GM21390 (cell line): ENCODE measurements at regions not wholly inside any gene's neighbourhood (a gene's known extent, or its start where the extent isn't known, plus 50 kb on each side); places are given as distances from the start of the nearest gene placed in this dataset.

Experiments used
- ATAC-seq: cut with Tn5 transposase; IDR thresholded peaks from one replicate; pipeline ENCODE4 v1.9.1; 2021; ENCODE audit not compliant: unreplicated experiment

DNA sequence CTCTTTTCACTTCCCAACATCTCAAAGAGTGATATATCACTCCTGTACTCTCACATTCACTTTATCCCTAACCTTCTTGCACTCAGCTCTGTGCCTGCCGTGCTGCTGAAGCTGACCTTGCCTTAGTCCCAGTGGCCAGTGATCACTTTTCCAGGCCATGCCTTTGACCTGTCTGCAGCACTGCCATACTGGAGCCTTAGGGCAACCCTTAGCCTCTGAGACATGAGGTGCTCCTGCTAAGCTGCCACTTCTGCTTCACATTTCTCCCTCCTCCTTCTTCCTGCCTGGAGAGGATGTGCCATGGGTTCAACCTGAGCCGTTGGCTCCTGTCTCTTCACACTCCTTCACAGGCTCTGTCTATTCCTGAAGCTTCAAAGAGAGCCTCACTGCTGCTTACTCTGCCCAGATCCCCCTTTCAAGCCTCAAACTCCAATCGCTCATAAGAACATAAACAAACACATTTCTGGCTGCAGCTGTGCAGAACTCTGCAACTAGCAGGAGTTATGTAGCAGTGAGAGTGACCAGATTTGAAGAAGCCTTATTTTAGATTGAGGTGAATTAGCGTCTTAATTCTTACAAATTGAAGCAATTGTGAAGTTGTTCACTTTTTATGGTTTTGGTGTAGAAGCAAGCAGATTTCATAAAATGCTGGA is 716.2 kb upstream of the FANCL start:
- ATAC-seq, result no peak

DNA sequence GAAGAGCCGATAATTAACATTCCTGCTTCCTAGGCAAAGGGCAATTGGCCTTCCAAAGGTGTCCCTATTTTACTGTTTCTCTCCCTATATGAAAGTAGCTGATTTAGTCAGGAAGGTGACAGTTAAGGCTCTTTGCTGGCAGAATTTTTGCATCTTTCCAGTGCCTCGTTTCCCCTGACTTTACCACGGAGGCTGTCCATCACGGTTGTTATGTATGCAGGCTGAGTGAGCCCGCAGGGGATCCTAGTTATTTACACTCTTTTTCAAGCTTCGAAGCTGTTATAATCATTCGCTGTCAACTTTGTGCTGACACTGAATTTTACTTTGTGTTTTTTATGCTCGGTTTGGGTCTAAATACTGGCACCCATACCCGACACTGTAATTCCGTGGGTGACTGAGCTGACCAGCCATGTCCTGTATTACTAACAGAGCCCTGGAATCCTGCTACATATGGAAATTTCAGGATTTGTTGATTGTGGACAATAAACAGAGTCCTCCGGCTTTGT is 713.8 kb upstream of the FANCL start:
- no peak for ATAC-seq

DNA sequence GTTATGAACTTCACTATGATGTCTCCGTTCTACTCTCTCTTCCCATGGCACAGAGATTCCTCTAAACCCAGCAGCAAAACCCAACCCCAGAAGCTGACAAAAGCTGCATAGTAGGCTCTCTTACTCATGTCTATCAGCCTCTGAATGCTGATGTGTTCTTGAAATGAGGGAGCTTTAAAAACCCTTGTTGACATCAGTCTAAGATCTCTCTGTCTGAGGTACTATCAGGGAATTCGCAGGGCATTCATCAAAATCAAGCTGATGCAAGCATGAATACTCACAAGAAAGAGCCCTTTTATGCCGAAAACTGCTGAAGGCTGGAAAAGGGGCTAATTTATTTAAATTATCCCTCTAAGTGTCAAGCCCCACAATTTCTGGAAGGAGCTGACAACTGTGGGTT is 710.6 kb upstream of the FANCL start:
- ATAC-seq, result no peak

DNA sequence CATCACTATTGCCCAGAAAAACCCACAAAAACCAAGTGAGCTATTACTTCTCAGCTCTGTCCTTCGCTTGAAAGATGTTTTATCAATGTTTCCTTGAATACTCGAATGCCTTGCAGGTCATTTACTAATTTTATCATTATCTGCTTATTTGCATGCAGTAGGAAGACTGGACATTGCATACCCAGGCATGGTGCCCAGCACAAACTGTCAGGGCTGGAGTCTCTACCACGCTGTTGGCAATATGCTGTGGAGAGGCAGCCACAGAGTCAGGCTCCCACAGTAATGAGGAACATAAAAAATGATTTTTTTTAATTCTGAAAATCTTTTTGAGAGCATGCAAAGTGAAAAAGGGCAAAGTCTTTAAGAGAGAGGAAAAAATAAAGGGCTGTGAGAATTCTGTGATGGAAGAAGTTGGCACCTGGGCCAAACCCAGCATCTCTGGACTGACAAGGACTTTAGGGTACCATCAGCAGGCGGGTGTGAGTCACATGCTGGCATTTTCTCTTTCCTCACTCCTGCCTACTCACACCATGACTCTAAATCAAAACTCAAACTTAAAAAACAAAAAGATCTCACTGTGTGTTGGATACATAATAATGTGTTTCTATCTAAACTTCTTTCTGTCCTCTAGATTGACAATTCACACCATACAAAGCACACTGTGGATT is 709.8 kb upstream of the FANCL start:
- ATAC-seq, result no peak

DNA sequence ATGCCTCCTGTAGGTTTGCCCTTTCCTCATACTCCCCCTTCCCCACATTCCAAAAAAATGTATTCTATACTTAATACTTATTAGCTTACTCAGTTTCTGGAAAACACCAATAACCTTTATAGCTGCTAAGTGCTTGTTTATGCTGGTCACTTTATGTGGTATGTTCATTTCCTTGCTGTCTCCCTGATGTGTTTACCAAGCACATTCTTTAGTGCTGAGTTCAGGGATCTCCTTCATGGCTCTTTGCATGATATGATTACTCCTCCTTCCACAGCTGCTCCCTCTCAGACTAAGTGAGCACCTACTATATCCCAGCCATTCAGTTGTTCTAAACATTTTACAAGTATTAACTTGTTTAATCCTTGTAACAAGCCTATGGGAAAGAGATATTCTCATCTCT is 698.3 kb upstream of the FANCL start:
- no peak for ATAC-seq

DNA sequence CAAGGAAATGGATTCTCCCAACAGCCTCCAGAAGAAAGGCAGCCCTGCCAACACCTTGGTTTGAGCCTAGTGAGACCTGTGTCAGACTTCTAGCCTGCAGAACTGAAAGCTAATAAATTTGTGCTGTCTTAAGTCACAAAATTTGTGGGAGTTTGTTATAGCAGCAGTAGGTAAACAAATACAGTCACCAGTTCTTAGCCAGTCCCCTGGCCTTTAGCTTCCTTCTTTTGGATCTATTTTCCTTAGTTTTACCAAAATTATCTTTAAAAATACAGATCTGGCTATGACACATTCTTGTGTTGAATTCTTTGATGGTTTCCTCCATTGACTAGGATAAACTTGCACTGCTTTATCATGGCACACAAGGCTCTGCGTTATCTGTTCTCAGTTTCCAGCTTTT is 697.9 kb upstream of the FANCL start:
- no peak for ATAC-seq

DNA sequence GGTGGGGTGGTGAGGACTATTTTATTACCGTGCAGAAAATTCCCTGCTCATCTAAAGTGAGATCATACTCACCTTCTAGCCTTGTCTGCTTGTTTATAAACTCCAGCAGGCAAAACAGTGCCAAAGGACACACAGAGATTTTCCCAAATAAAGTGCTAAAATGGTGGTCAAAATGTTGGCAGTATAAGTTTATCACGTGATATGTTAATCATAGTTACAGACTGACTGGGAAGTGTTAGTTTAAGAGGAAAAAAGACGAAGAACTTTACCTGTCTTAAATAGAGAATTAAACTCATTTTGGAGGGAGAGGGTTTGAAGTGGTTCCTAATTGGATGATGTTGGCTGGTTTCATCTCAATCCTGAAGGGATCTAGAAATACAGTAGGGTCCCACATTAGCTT is 691.7 kb upstream of the FANCL start:
- ATAC-seq, result no peak

DNA sequence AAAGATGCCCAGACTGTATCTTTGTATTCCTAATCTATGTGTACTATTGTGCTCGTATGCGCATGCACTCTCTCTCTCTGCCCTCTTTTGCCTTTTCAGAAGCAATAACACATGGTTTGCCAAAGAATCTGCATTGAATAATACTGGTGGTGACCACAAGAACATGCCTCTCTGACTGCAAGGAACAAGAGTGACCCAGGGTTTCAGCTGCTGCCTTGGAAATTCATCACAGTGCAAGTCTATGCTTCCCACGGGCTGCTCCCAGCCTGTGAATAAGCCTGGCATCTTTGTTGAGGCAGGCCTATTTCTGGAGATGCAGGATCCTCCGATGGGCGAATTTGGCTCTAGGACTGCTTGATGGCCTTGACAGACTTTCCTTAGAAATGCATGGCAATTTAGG is 689.4 kb upstream of the FANCL start:
- ATAC-seq, result no peak

DNA sequence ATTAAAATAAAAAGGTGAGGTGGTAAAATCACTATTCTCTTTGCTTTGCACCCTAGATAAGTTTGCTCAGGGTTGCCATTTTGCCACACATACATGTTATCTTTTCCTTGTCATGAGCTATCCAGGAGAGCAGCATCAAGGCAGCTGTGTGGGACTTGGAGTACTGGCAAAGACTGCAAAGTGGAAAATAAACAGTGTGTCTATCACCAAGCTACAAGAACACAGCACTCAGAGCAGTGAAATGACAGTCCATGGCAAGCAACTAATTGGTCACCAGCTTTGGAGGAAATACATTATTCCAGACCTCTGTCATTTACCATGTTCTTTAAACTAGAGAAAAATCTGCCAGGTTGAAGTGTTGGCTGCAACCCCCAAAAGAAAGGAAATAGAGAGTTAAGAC is 687.8 kb upstream of the FANCL start:
- ATAC-seq, result no peak

DNA sequence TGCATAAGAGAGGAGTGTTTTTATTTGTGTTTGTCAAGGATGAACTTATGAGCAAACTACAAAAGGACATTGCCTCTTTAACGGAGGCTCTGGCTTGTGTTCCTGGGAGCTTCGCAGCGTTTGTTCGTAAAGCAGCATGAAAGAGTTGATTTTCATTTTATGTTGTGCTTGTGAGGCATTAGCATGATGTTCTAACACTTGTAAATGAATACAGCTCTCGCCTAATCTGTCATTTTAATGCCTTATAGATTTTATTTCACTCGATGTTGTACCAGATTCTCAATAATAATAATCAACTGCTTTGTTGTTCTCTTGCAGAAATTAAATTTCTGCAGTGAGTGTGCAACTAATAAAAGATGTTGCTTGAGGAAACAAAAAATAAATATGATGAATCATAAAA is 687.3 kb upstream of the FANCL start:
- no peak for ATAC-seq

DNA sequence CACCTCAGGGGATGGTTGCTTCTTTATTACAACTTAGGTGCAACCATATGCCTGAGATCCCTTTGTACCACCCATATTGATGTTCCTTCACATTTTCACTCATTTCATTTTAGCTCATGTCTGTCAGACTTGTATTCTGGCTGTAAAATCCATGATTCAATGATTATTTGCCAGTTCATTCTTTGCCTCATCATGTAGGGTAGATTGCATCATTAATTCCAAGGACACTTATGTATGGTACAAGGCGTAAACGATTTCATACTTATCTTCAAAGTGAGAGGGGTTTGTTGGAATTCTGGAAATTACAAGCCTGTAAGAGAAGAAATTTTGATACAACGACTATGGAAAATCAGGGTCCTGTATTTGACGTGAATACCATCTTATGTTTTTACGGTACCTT is 685.0 kb upstream of the FANCL start:
- no peak for ATAC-seq

DNA sequence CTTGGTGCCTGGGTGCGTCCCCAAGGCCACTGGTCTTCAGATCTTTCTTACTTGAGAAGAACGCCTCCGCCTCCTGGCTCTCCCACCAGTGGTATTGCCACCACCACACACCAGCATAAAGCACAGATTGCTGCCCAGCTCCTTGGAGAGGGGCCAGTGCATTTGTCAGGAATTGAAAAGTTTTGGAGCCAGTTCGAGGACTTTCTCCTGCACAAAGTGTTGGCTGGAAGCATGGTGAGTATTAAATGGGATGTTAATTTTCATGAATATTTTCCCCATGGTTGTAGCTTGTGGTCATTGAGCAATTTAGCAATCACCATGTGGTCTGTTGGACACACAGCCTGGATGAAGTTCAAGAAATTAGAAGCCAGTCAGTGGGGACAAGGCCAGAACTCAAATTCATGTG is 684.6 kb upstream of the FANCL start:
- no peak for ATAC-seq

DNA sequence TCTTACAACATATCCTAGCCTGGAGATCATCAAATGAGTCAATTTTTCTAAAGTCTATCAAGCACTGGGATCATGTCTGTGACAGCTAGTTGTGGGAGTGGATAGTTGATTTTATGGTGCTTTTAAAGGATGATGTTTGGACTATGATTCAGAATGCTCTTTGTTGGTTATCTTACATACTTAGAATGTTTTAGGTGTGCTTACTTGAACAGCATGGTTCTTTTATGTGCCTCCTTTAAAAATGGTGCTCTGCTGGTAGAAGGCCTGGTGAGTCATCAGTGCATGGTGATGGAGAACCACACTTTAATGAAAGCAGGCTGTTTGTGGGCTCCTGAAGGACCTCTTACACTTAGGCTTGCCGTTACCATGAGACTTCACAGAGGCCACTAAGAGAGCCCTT is 682.7 kb upstream of the FANCL start:
- ATAC-seq, result no peak

DNA sequence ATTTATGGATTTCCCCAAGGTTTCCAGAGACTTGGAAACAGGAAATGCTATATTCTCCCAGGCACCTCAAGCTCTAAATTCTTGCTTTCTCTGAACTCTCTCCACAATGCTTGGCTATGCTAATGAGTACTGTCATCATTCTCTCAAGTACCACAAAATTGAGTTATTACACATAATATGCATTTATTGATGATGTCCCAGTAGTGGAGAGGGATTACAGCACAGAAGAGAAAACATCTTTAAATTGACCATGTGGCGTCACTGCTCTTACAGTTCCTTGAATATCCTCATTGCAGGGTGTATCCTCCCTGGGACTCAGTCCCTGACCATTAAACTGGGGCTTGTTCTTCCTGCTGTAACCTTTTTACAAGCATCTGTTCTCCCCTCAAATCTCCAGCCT is 681.1 kb upstream of the FANCL start:
- no peak for ATAC-seq

DNA sequence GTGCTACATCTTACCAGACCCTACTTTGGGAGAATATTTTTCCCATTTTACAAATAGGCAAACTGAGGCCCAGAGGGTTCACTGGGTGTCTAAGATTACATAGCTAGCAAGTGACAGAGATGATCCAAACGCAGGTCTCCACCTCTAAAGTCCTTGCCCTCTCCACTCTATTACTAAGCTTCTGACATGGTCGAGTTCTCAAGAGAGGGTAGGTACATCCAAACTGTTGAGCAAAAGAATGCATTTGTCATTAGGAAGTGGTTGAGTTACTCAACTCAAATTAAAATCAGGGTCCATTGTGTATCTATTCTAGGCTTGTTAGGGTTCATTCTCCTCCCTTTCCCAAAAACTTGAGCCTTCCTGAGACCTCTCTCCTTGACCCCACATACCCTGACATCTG is 680.6 kb upstream of the FANCL start:
- no peak for ATAC-seq

DNA sequence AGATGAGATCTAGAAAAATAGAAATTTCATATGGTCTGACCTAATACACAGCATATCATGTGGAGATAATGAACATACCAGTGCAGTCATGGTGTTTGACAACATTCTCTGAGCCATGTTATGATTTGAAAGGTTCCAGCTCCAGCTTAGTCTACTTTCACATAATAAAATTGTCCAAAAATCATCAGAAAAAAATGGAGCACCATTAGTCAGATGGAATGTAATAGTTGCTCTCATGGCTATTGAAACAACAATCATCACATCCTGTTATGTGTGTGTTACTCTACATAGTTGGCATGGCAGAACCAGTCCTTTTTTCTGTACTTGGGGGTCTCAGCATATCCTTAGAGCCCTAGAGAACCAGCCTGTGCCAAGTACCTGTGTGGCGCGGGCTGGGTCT is 678.9 kb upstream of the FANCL start:
- no peak for ATAC-seq

DNA sequence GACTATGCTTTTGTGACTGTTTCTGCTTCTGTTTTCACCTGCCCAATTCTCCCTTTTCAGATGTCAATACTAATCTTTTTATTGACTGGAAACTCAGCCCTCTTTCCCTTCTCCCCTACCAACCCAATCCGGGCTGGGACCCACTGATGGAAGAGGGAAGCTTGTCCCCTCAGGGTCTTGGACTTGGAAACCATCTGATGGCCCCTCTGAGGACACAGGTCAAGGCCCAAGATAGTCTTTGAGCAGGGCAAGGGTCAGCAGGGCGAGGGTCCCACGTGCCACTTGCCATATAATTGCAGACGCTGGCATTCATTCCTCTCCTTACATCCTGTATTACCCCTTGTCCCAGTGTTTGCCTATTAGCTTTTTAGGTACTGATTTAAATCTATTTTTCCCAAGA is 678.2 kb upstream of the FANCL start:
- no peak for ATAC-seq

DNA sequence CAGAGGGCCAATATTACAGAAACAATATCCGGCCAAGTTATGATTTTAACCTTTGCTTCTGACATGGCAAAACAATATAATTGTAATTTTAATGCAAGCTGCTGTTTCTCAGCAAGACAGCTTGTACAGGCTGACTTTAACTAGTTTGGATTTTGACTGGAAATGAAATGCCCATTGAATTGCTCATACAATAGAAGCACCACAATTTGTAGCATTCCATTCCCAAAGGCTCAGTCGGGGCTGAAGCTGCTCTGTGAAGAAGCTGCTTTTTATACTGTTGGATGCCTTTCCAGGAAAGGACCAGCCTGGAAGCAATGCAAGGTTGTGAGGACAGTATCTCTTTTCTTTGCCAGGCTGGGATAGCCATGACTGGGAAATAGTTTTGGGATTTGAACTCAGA is 677.0 kb upstream of the FANCL start:
- no peak for ATAC-seq

DNA sequence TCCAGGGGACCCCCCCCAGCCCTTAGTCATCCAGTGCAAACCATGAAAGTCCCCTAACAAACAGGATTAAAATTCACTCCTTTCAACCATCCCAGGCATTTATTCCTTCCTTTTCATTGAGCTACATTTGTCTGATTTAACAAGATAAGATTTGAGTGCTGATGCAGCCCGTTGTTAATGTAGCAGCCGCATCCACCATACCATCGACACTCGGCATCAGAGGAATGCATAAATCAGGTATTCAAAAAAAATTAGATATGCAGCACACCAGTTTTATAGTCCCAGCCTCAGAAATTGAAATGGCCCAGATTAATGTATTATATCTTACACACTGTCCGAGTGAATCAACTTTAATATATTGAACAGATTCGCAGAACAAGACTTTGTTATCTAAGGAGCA is 676.5 kb upstream of the FANCL start:
- ATAC-seq, result no peak

DNA sequence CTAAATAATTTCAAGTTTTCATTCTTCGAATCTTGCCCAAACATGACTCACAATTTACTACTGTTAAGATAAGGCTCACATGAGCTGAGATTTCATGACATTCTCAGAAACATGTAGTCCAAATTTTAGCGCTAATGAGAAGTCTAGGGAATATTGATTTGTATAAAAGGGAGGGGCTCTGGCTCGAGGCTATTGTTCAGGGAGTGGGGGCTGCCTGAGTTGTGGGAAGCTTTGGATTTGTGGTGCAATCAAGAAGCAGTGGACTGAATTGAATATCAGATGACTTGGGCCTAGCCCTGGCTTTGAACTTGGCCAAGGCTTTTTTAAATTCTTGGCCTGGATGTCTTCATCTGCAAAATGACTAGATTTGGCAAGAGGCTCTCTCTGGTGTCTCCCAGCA is 674.9 kb upstream of the FANCL start:
- no peak for ATAC-seq

DNA sequence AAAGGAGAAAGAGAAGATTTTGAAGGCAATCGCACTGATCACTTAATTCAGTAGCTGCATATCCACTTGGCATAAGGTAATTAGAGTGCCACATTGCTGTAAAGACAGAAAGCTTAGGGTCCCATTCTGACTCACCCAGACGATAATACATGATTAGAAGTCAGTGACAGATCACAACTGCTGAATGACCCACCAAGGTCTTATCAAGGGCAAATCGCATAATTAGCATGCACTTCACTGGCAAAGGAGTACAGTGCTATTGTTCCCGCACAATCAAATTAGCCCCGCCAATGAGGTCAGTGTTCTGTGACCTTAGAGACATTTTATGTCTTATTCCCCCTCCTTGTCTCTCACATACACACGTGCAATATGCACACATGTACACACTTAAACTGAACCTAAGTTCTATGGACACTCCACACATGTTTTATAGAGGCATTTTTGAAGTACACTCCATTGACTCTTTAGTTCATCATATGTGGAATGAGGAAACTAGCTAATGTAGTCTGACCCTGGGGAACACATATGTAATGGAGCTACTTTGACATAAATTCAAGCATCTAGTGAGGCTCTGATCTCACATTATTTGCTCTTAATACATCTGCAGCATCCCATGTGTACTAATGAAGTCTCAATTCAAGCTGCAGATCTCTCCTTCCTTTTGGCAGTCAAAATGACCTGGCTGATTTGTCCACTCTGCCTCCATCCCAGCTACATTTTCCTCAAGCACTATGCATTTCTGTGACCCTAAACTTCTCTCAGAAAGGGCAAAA is 673.8 kb upstream of the FANCL start:
- ATAC-seq, result no peak

DNA sequence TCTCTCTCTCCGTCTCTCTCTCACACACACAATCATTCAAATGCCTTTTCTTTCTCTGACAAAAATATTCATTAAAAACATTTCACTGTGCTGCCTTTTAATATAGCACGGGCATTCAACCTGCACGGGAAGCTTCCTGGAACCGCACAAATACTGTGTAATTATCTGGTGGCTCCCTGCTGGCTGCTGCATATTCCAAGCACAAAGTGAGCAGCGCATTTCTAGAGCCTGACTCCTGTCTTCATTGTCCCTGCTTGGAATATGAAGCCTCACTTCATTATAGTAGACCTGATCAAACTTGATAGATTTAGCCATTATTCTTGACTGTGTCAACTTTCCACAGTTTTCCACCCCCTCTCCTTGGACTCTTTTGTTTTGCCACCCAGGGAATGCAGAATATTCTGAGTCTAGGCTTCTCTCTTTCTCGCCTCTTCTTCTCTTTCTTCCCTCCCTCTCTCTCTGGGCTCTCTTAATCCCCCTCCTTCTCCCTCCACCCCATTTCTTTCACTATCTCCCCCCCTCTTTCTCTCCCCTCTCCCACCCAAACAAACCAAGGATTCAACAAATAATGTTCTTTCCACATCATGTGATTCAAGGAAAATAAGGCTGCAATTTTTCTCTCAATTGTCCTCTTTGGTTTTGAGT is 672.1 kb upstream of the FANCL start:
- no peak for ATAC-seq
